ENCODE measurements at regions not wholly inside any gene's neighbourhood (a gene's known extent, or its start where the extent isn't known, plus 50 kb on each side); places are given as distances from the start of the nearest gene placed in this dataset.

- H3K27ac ChIP-seq (ENCODE audit: low read depth, low read length, severe bottlenecking) = no peak overlapping the region
- H3K9me3 ChIP-seq (ENCODE audit: control insufficient read depth, low read length) = no peaks in the 10 kb centered on the region
- WGBS, 2 experiments (ENCODE audit: insufficient coverage in 2 of 2) = no CpG with 5 or more reads among the region's 1 CpG
- H3K4me1 ChIP-seq (ENCODE audit: control insufficient read depth, insufficient read depth, low read length, poor library complexity, severe bottlenecking) = peaks cover 11% of the 10 kb centered on the region
- no peak overlapping the region for H3K4me3 ChIP-seq (ENCODE audit: extremely low read depth, insufficient read depth, low read length, poor library complexity, severe bottlenecking)
- no peaks in the 10 kb centered on the region for H3K36me3 ChIP-seq (ENCODE audit: control insufficient read depth, insufficient read depth, low read length)
Measured at GRCh38 chr5:174516741-174517140, 207.6 kb upstream of the MSX2 start.

DNA sequence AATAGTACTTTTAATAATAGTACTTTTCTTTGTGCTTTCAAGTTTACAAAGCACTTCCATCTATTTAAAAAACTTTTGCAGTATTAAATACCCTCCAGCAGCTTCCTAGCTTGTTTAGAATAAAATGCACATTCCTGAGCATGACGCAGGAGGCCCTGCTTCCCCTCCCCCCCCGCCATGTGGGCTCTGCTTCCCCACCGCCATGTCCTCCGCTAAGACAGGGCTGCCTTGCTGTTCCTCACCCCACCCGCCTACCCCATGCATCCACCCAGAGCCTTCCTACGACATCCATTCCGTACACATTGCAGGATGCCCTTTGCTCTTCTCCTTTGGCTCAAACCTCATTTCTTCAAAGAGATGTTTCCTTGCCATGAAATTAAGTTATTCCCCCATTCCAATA lies 205.9 kb upstream of the MSX2 start:
- no peak overlapping the region for H3K4me3 ChIP-seq (ENCODE audit: extremely low read depth, insufficient read depth, low read length, poor library complexity, severe bottlenecking)
- 92 to 96% methylated on average over 3 to 7 of the region's 7 CpGs for WGBS, 2 experiments (ENCODE audit: insufficient coverage in 2 of 2)
- no peaks in the 10 kb centered on the region for H3K36me3 ChIP-seq (ENCODE audit: control insufficient read depth, insufficient read depth, low read length)
- H3K4me1 ChIP-seq (ENCODE audit: control insufficient read depth, insufficient read depth, low read length, poor library complexity, severe bottlenecking) = peaks cover 11% of the 10 kb centered on the region
- no peak overlapping the region for H3K27ac ChIP-seq (ENCODE audit: low read depth, low read length, severe bottlenecking)
- no peaks in the 10 kb centered on the region for H3K9me3 ChIP-seq (ENCODE audit: control insufficient read depth, low read length)

- H3K27ac ChIP-seq (ENCODE audit: low read depth, low read length, severe bottlenecking) = peak overlapping the region; percentile 51
- H3K9me3 ChIP-seq (ENCODE audit: control insufficient read depth, low read length) = no peaks in the 10 kb centered on the region
- H3K36me3 ChIP-seq (ENCODE audit: control insufficient read depth, insufficient read depth, low read length) = no peaks in the 10 kb centered on the region
- H3K4me1 ChIP-seq (ENCODE audit: control insufficient read depth, insufficient read depth, low read length, poor library complexity, severe bottlenecking) = peaks cover 16% of the 10 kb centered on the region
- no peak overlapping the region for H3K4me3 ChIP-seq (ENCODE audit: extremely low read depth, insufficient read depth, low read length, poor library complexity, severe bottlenecking)
- WGBS, 2 experiments (ENCODE audit: insufficient coverage in 2 of 2) = 33% methylated on average over 15 of the region's 19 CpGs
Measured at GRCh38 chr5:174520420-174521396, 203.7 kb upstream of the MSX2 start.

DNA sequence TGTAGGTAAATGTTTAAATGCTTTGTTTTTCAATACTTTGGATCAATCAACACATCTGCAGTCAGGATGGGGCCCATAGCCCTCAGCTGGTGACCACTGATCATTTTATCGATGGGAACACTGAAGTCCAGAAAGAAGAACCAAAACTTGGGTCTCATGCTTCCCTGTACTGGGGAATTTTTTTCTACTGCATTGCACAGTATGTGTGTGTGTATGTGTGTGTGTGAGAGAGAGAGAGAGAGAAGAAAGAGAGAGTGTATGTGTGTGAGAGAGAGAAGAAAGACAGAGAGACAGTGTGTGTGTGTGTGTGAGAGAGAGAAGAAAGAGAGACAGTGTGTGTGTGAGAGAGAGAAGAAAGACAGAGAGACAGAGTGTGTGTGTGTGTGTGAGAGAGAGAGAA lies 202.9 kb upstream of the MSX2 start:
- WGBS, 2 experiments (ENCODE audit: insufficient coverage in 2 of 2) = 91 to 100% methylated on average over 1 of the region's 1 CpG
- H3K4me3 ChIP-seq (ENCODE audit: extremely low read depth, insufficient read depth, low read length, poor library complexity, severe bottlenecking) = no peak overlapping the region
- H3K4me1 ChIP-seq (ENCODE audit: control insufficient read depth, insufficient read depth, low read length, poor library complexity, severe bottlenecking) = peaks cover 18% of the 10 kb centered on the region
- no peak overlapping the region for H3K27ac ChIP-seq (ENCODE audit: low read depth, low read length, severe bottlenecking)
- H3K36me3 ChIP-seq (ENCODE audit: control insufficient read depth, insufficient read depth, low read length) = no peaks in the 10 kb centered on the region
- H3K9me3 ChIP-seq (ENCODE audit: control insufficient read depth, low read length) = no peaks in the 10 kb centered on the region

DNA sequence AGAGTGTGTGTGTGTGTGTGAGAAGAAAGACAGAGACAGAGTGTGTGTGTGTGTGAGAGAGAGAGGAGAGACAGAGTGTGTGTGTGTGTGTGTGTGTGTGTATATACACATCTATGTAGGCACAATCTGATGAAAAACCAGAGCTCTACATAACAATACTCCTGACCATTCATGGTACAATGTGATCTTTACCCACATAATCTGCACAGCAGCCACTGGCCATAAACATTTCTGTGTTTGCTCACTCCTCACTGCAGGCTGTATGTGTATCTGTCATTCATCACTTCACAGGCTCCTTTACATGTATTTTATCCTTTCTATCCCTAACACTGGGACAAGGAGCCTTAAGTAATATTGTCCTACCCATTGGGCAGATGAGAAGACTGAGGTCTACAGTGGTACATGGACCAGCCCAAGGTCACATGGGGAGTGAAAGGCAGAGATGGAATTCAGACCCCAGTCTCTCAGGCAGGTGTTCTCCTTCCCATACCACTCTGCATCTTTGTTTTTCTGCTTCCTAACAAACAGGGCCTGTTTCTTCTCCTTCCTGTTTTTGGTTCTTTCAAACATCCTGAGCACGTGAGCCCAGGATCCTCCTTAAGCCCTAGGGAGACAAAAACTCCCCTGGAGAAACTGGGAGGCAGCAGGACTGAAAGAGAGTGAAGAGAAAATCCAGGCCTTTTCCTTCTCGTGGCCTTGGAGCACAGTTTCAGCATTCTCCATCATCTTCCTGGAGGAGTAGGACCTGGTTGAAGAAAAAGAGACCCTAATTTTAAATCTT lies 201.7 kb upstream of the MSX2 start:
- H3K4me3 ChIP-seq (ENCODE audit: extremely low read depth, insufficient read depth, low read length, poor library complexity, severe bottlenecking) = no peak overlapping the region
- no peaks in the 10 kb centered on the region for H3K9me3 ChIP-seq (ENCODE audit: control insufficient read depth, low read length)
- H3K36me3 ChIP-seq (ENCODE audit: control insufficient read depth, insufficient read depth, low read length) = no peaks in the 10 kb centered on the region
- H3K27ac ChIP-seq (ENCODE audit: low read depth, low read length, severe bottlenecking) = no peak overlapping the region
- WGBS, 2 experiments (ENCODE audit: insufficient coverage in 2 of 2) = no CpG with 5 or more reads among the region's 2 CpGs
- H3K4me1 ChIP-seq (ENCODE audit: control insufficient read depth, insufficient read depth, low read length, poor library complexity, severe bottlenecking) = peaks cover 20% of the 10 kb centered on the region

- Histone ChIP-seq H3K4me1 (ENCODE audit: control insufficient read depth, insufficient read depth, low read length, poor library complexity, severe bottlenecking) (peaks cover 20% of the 10 kb centered on the region), H3K36me3 (ENCODE audit: control insufficient read depth, insufficient read depth, low read length) (no peaks in the 10 kb centered on the region), H3K4me3 (ENCODE audit: extremely low read depth, insufficient read depth, low read length, poor library complexity, severe bottlenecking) (no peak overlapping the region), H3K9me3 (ENCODE audit: control insufficient read depth, low read length) (no peaks in the 10 kb centered on the region), H3K27ac (ENCODE audit: low read depth, low read length, severe bottlenecking) (no peak overlapping the region)
- 87 to 96% methylated on average over 5 of the region's 6 CpGs for WGBS, 2 experiments (ENCODE audit: insufficient coverage in 2 of 2)
Measured at GRCh38 chr5:174523311-174524071, 200.9 kb upstream of the MSX2 start.

GRCh38 chr5:174524351-174524750 lies 200.0 kb upstream of the MSX2 start:
- H3K36me3 ChIP-seq (ENCODE audit: control insufficient read depth, insufficient read depth, low read length) = no peaks in the 10 kb centered on the region
- no peaks in the 10 kb centered on the region for H3K9me3 ChIP-seq (ENCODE audit: control insufficient read depth, low read length)
- peaks cover 20% of the 10 kb centered on the region for H3K4me1 ChIP-seq (ENCODE audit: control insufficient read depth, insufficient read depth, low read length, poor library complexity, severe bottlenecking)
- WGBS, 2 experiments (ENCODE audit: insufficient coverage in 2 of 2) = 83 to 97% methylated on average over 3 of the region's 4 CpGs
- no peak overlapping the region for H3K4me3 ChIP-seq (ENCODE audit: extremely low read depth, insufficient read depth, low read length, poor library complexity, severe bottlenecking)
- H3K27ac ChIP-seq (ENCODE audit: low read depth, low read length, severe bottlenecking) = no peak overlapping the region

DNA sequence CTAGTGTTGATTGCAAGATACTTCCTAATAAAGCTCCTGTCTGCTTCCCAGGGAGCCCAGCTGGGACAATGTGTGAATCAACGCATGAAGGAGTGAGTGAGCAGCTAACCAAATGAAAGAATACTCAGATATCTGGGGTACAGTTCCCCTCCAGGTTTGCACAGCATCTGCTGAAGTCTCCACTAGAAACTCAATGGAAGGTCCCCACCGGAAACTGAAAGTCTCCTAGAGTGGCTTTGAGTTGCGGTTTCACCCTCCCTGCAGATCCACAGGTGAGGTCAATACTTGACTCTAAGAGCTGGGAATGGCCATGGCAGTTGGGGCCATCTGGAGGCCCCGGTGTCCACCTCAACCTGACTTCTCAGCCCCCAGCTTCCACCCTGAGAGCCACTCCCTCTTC lies 198.2 kb upstream of the MSX2 start:
- no peak overlapping the region for H3K27ac ChIP-seq (ENCODE audit: low read depth, low read length, severe bottlenecking)
- H3K9me3 ChIP-seq (ENCODE audit: control insufficient read depth, low read length) = no peaks in the 10 kb centered on the region
- 66 to 67% methylated on average over 3 to 4 of the region's 4 CpGs for WGBS, 2 experiments (ENCODE audit: insufficient coverage in 2 of 2)
- H3K4me1 ChIP-seq (ENCODE audit: control insufficient read depth, insufficient read depth, low read length, poor library complexity, severe bottlenecking) = peaks cover 11% of the 10 kb centered on the region
- no peak overlapping the region for H3K4me3 ChIP-seq (ENCODE audit: extremely low read depth, insufficient read depth, low read length, poor library complexity, severe bottlenecking)
- H3K36me3 ChIP-seq (ENCODE audit: control insufficient read depth, insufficient read depth, low read length) = no peaks in the 10 kb centered on the region

DNA sequence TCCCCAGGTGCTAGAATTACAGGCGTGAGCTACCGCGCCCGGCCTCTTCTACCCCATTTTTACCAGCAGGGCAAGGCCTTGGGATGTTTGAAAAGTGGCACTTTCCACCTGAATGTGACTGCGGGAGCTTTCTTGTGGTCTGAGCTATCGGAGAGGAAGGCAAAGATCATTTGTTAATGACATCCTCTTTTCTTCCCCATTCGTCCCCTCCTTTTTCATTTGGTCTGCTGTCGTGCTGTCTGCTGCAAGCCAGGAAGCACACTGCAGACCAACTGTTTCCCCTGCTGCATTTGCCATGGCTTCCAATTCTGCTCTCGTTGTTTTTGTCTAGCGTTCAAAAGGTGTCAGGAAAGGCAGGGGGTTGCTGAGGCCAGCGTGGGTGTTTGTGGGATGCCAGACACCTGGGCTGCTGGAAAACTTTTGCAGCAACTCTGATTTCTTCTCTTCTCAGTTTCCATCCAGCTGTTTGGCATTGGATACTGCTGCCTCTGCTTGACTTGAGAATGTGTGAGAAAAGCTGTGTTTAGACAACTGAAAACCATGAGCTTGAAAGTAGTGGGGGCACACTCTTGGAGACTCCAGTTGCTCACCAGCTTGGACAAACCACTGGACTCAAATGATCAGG lies 196.4 kb upstream of the MSX2 start:
- no peaks in the 10 kb centered on the region for H3K9me3 ChIP-seq (ENCODE audit: control insufficient read depth, low read length)
- H3K4me1 ChIP-seq (ENCODE audit: control insufficient read depth, insufficient read depth, low read length, poor library complexity, severe bottlenecking) = peaks cover 28% of the 10 kb centered on the region
- whole genome bisulfite sequencing, 2 experiments (ENCODE audit: insufficient coverage in 2 of 2) = 67 to 79% methylated on average over 6 to 11 of the region's 11 CpGs
- H3K4me3 ChIP-seq (ENCODE audit: extremely low read depth, insufficient read depth, low read length, poor library complexity, severe bottlenecking) = no peak overlapping the region
- no peaks in the 10 kb centered on the region for H3K36me3 ChIP-seq (ENCODE audit: control insufficient read depth, insufficient read depth, low read length)
- H3K27ac ChIP-seq (ENCODE audit: low read depth, low read length, severe bottlenecking) = no peak overlapping the region
